ENCODE measurements at regions not wholly inside any gene's neighbourhood (a gene's known extent, or its start where the extent isn't known, plus 50 kb on each side); places are given as distances from the start of the nearest gene placed in this dataset.

DNA sequence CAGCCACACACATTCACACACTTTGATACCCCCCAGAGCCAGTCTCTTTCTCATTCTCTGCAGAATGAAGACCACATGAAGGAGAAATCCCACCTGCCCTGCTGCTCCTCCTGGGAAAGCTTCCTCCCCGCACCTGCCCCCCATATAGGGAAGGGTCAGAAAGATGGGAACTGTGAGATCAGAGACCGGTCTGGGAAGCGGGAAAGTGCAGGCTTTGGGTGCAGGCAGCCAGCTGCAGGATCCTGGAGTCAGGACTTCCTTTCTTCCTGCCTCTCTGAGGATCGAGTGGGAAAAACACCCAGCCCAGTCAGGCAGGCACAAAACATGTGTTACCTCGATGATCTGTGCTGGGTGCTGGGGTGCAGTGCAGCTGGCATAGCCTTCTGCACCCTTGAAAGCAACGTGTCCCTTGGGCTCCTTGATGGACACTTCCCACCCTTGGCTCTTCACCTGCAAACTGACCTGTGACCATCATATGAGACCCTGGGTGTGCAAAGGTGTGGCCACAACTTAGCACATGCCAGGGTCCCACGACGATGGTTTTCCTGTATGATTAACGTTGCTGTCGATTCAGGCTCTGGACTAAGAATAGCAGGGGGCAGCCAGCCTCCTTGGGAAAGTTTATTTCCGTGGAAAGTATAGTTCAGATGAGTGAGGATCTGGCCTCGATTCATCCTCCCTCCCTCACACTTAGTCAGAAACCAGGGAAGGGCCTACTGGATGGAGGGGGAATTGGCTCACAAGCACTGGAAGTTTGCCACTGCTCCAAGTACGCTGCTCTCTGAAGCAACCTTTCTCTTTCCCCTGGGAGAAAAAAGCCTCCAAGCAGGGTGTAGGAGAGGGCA, 105.4 kb upstream of the MED13L start:
- DNase-seq, result no peak

DNA sequence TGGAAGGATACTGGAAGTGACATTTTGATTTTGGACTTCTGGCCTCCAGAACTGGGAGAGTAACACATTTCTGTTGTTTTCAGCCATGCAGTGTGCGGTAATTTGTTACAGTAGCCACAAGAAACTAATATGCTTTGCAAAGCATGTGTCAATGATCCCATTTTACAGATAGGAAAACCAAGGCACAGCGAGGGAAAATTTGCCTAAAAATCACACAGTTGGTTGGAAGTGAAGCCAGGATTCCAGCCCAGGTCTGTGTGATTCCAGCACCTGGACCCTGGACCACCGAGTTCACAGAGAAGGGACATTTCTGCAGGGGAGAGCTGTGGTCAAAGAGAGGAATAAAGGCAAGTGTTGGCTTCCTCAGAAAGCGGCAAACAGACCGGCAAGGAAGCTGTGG, 106.7 kb upstream of the MED13L start:
- DNase-seq, result no peak

DNA sequence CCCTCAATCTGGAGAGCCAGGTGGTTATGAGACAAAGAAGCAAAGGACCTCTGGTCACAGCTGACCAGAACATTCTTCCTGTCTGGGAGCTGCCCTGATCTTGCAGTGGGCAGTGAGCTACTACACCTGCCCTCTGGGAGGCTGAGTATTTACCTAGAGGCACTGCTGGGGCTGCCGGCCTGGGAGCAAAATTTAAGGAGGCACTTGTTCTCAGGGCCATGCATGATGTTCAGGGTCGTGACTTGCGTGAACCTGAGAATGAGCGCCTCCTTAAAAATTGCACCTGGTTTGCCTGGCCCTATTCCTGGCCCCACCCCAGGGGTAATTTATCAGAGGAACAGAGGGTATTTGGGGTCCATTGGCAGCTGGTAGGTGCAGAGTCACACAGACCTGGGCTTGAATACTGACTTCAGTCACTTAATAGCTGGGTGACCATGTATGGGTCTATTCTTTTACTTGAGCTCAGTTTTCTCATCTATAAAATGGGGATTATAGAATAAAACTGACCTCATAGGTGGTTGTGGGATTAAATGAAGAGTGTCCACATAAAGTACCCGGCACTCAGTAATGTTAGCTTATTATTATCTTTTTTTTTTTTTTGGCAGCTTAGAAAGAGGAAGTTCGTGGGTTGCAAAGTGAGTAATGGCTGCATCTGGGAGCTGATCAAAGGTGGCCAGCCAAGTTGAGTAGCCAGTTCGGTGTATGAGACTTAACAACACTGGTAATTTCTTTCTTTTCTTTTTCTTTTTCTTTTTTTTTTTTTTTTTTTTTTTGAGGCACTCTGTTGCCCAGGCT, 107.4 kb upstream of the MED13L start:
- no peak for DNase-seq

DNA sequence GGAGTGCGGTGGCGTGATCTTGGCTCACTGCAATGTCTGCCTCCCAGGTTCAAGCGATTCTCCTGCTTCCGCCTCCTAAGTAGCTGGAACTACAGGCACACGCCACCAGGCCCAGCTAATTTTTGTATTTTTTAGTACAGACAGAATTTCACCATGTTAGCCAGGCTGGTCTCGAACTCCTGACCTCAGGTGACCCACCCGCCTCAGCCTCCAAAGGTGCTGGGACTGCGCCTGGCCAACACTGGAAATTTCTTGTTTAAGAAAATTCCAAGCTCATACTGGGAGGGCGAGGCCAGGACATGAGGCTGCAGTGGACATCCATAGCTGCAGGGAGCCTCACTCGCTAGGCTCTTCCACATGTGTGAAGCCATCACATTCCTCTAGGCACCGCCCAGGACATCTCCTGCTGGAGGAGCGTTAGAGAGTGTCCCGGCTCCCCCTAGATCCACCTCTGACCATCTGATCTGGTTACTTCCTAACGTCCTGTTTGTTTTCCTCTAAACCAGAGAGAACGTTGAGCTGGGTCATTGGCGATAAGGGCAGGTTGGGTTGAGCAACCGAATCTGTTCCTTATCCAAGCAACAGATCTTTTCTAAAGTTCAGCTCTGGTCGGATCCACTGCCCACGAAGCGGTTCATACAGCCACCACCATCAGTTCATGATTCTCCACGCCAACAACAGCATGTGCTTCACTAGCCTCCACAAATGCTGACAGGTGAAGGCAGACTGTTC, 108.2 kb upstream of the MED13L start:
- no peak for DNase-seq

DNA sequence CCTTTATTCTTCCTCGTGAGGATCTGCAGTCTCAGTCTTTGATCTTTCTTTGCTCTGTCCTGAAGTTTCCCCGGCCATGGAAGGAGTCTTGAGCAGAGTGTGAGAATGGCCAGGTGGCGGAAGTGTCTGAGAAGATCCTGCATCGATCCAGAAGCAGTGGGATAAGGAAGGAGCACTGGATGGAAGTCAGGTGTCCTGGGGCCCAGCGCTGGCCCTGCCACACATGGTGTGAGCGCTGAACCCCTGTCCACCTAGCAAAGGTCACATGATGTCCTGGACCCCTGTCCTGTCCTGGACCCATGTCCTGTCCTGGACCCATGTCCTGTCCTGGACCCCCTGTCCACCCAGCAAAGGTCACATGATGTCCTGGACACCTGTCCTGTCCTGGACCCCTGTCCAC, 111.8 kb upstream of the MED13L start:
- no peak for DNase-seq

GRCh38 chr12:116389990-116390389, 112.5 kb upstream of the MED13L start:
- no peak for DNase-seq

GRCh38 chr12:116390401-116391335, 113.2 kb upstream of the MED13L start:
- no peak for DNase-seq

GRCh38 chr12:116391501-116391900, 114.0 kb upstream of the MED13L start:
- no peak for DNase-seq

- no peak for DNase-seq
Measured at GRCh38 chr12:116392061-116392460, 114.6 kb upstream of the MED13L start.

DNA sequence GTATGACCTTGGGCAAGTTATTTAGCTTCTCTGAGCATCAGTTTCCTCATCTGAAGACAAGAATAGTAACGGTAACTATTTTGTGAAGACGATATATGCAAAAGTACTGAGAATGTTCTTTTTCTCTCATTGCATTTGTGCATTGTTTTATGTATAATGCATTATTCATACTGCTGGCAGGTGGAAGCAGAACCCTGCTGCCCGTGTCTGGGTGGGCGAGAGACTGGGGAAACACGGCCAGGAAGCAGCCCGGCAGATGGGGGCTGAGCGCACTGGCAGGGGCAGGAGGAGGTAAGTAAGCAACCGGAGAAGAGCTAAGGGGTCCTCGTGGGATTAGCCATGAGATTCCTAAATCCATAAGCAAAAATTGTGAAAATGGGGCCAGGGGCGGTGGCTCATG, 115.8 kb upstream of the MED13L start:
- no peak for DNase-seq

- no peak for DNase-seq
Measured at GRCh38 chr12:116393859-116394650, 116.6 kb upstream of the MED13L start.

DNA sequence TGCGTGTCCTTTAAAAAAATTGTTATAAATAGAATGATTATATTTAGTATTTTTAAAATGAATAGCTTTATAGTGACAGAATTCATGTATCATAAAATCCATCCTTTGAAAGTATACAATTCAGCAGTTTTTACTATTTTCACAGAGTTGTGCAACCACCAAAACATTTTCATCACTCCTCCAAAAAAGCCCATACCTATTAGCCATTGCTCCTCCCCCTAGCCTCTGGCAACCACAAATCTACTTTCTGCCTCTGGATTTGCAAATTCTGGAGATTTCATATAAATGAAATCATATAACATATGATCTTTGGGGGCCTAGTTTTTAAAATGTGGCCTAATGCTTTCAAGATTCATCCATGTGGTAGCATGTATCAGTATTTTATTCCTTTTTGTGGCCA, 117.9 kb upstream of the MED13L start:
- no peak for DNase-seq

DNA sequence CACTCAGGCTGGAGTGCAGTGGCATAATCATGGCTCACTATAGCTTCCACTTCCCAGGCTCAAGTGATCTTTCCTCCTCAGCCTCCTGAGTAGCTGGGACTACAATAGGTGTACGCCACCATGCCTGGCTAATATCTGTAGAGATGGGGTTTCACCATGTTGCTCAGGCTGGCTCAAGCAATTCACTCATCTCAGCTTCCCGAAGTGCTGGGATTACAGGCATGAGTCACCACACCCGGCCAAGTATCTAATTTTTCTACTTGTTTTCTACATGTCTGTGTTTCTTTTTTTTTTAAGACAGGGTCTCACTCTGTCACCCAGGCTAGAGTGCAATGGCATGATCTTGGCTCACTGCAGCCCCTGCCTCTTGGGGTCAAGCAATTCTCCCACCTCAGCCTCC, 119.7 kb upstream of the MED13L start:
- no peak for DNase-seq

GRCh38 chr12:116398193-116398592, 120.7 kb upstream of the MED13L start:
- no peak for DNase-seq

- no peak for DNase-seq
Measured at GRCh38 chr12:116399055-116399454, 121.6 kb upstream of the MED13L start.

DNA sequence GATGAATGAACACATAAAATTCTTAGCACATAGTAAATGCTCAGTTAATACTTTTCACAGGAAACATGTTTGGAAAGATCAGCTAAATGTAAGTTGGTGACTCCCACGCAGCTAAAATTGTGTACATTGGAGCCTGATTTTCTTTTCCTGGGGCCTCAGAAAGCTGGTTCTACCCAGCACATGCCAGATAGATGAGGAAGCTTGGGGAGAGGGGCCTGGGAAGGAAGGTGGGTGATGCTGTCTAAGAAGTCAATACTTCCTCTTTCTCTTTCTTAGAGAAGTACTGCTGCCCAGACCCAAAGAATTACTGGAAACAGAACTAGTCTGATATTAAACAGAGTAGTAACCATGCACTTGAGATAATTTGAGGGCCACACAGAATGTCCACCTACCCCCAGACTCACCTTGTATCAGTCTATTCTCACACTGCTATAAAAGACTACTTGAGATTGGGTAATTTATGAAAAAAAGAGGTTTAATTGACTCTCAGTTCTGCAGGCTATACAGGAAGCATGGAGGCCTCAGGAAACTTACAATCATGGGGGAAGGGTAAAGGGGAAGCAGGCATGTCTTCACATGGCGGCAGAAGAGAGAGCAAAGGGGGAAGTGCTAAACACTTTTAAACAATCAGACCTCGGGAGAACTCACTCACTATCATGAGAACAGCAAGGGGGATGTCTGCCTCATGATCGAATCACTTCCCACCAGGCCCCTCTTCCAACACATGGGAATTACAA, 123.3 kb upstream of the MED13L start:
- DNase-seq, result no peak

GRCh38 chr12:116401565-116401964, 124.1 kb upstream of the MED13L start:
- no peak for DNase-seq

GRCh38 chr12:116402163-116402939, 124.9 kb upstream of the MED13L start:
- DNase-seq, result no peak

DNA sequence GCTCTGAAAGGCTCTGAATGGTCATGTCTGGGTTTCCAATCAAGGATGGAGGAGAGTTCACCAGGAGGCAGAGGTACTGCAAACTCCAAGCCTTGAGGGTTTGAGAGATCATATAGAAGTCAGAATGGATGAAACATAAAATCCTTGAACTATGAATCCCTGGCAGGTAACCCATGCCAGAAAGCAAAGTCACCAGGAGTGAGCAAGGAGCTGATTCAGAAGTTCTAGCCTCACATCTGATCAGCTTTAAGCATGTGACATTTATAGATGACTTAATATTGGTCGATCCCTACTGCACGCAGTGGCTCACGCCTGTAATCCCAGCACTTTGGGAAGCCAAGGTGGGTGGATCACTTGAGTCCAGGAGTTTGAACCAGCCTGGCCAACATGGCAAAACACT, 126.1 kb upstream of the MED13L start:
- DNase-seq, result no peak

GRCh38 chr12:116404247-116404646, 126.8 kb upstream of the MED13L start:
- no peak for DNase-seq

Data from CD4-positive, alpha-beta T cell treated with Interleukin-6 for 4 hours (primary cell).